HG02623 (cell line): ENCODE measurements at regions not wholly inside any gene's neighbourhood (a gene's known extent, or its start where the extent isn't known, plus 50 kb on each side); places are given as distances from the start of the nearest gene placed in this dataset.
"Not testable (repeated sequence)": the region's sequence is repeated elsewhere in the genome, so short reads cannot be mapped to it uniquely, and the experiment has no call there.

ENCODE experiments used
- ATAC-seq: cut with Tn5 transposase; IDR thresholded peaks from one replicate; pipeline ENCODE4 v1.9.1; 2021; ENCODE audit warnings: moderate library complexity; ENCODE audit not compliant: unreplicated experiment

DNA sequence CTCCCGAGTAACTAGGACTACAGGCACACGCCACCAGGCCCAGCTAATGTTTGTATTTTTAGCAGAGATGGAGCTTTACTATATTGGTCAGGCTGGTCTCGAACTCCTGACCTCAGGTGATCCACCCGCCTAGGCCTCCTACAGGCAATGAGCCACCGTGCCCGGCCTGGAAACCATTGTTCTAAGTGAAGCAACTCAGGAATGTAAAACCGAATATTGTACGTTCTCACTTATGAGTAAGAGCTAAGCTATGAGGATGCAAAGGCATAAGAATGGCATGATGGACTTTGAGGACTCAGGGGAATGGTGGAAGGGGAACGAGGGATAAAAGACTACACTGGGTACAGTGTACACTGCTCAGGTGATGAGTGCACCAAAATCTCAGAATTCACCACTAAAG is 235.1 kb upstream of the AUTS2 start:
- no peak for ATAC-seq

DNA sequence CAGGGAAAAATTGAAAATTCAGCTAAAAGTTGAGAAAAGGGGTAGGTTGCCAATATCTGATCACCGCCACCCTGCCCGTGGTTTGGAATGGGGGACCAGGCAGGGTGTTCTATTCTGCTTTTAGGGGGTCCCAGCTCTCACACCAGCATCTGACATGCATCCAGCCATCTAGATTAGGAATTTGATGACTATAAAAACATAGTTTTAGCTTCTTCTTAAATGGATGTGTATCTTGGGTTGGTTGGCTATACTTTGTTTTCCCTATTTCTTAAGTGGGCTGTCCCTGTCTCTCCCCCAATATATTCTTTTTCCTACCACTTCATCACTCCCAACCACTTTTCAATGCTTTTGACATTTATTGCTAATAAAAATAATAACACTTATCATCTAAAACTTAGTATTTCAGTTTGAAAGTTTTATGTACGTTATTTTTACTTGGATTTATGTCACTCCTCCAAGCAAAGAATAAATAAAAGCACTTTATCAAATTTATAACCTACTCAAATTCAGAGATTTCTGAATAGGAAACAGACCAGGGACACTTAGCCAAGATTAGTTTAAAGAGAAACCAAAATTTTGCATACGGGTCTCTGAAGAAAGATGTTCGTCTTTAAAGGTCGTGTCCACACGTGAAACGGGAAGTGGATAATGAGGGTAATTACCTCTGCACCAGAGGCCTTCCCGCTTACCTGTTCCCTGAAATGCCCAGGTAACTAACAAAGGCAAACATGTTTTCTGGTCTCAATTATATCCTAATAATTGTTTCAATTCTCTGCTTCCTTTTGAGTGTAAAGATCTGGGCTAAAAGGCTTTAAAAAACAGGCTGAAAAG is 233.2 kb upstream of the AUTS2 start:
- no peak for ATAC-seq

DNA sequence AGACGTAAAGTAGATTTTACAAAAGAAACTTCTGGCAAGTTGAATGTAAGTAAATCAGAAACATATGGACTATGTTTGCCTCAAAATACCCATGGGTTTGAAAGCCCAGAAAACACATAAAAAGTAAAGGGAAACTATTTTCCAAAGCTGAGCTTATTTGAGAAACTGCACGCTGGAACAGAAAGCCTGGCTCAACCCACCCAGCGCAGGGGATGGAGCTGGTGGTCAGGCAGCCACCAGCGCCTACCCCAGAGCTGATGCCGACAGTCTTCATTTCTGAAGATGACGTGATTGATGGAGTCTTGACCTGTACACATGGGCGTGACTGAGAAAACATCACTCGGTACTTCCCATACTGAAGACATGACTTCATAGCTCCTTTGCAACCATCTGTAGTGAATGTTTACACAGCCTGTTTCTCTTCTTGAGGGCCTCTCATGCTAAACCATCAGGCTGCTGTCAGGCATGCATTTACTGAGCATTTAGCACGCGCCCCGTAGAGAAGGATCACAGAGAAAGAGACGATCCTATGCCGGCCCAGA is 232.6 kb upstream of the AUTS2 start:
- ATAC-seq, result no peak

DNA sequence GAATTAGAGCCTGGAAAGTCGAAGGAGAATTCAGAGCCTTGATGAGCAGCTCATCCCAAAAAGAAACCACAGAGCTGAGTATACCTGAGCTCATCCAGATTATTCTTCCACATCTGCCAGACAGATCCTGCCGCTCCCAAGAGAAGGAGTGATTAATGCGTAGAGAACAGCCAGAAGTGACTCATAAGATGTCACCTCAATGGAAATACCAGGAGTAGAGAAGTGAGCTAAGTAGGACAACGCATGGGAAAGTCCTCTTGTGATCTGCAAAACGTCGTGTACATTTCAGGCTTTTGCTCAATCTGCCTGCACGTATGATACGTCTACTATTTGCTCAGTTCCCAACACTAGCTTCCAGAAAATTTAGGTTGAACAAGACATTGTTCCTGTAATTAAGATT is 230.5 kb upstream of the AUTS2 start:
- ATAC-seq, result no peak

DNA sequence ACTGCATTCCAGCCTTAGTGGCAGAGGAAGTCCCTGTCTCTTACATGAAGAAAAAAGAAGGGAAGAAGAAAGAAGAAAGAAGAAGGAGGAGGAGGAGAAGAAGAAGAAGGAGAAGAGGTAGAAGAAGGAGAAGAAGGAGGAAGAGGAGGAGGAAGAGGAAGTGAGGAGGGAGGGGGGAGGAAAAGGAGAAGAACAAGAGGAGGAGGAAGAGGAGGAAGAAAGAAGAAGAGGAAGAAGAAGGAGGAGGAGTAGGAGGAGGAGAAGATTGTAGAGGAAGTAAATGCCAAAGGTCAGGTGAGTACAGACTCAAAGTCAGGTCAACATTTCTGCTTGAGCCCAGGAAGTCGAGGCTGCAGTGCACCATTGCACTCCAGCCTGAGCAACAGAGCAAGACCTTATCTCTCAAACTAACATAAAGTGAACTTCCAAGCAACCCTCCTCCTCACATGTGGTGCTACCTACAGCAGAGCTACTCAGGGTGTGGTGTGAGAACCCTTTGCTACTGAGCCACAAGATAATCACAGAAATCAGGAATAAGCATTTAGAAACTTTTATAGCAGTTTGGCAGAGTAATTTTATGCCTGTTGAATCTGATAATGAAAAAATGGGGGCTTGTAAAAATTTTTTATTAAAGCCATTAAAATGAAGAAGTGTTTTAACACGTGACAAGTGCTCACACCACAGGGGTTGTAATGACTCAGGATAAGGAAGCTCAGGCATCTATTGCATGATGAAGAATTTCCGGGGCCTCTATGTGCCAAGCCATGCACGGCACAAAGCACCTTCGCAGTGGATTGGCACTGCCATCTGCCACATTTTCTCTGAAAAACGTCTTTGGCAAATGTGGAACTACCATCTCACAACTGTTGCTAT is 224.9 kb upstream of the AUTS2 start:
- no peak for ATAC-seq

DNA sequence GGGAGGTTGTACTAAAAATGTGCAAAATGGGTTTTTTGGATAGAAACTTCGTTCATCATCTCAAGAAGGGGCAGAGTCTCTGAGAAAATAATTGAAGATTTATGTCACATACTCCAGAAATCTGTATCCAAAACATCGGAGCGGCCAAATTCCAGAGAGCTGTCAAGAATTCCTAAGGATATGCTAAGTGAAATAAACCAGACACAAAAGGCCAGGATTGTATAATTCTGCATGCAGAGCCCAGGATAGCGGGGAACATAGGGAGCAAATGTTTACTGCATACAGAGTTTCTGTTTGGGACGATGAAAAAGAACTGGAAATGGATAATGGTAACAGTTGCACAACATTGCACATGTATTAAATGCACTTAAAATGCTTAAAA is 224.2 kb upstream of the AUTS2 start:
- no peak for ATAC-seq

DNA sequence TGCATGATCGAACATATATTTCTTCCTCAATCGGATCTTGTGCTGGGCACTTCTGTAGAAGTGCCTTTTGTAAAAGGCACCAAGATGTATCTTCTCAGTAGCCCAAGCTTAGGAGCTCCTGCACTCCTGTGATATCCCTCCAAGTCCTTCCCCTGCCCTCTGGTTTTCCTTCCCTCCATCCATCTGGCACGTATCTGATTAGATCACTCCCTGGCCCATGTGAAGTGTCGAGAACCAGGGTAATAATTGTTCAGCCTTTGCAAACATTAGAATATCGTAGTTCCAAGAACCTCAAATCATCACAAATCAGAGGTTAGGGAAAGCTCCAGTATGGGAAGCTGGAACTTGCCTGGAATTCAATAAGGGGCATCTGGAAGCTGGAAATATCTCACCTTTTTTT is 221.1 kb upstream of the AUTS2 start:
- no peak for ATAC-seq

DNA sequence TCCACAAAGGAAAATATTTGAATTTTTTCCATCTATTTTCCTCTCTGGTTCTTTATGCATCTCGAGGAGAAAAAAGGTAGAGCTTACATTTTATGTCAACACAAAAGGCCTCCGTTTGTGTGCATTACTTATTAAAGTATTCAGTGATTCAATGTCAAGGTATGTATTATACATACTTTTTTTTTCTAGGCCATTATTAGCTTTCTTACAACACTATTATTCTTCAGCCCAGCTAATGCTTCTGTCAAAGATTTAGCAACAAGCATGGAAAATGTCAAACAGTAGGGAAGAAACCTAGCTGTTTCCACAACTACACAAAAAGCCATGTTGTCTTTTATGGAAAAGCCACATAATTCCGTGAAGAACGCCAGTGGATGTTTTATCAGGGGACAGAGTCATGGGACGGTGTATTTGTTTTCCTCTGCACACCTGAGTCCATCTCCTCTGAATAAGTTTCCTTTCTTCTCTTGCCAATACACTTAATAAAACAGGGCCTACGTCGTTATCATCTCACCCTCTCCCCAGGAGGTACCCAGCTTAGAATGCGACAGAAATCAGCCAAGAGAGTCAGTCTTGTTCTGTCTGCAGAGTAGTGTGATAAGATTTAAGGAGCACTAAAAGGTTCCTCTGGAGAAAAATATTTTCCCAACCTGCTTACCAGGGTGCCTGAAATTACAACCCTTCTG is 209.7 kb upstream of the AUTS2 start:
- no peak for ATAC-seq

DNA sequence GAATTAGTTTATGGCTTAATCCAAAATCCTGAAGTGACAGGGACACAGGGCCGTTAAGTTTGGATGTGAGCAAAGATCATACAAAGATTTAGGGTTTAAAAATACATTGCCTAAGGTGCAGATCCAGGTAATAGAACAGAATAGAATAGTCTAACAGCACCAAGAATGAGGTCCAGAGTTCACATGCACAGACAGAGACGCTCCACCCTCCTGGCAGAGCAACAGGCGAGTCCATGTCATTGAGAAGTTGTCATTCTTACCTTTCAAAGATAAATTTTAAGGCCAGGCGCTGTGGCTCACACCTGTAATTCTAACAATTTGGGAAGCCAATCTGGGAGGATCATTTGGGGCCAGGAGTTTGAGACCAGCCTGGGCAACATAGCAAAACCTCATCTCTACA is 209.1 kb upstream of the AUTS2 start:
- ATAC-seq, result no peak

DNA sequence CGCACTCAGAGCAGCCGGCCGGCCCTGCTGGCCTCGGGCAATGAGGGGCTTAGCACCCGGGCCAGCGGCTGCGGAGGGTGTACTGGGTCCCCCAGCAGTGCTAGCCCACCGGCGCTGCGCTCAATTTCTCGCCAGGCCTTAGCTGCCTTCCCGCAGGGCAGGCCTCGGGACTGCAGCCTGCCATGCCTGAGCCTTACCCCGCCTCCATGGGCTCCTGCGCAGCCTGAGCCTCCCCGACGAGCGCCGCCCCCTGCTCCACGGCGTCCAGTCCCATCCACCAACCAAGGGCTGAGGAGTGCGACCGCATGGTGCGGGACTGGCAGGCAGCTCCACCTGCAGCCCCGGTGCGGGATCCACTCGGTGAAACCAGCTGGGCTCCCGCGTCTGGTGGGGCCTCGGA is 204.4 kb upstream of the AUTS2 start:
- not testable (repeated sequence) for ATAC-seq

DNA sequence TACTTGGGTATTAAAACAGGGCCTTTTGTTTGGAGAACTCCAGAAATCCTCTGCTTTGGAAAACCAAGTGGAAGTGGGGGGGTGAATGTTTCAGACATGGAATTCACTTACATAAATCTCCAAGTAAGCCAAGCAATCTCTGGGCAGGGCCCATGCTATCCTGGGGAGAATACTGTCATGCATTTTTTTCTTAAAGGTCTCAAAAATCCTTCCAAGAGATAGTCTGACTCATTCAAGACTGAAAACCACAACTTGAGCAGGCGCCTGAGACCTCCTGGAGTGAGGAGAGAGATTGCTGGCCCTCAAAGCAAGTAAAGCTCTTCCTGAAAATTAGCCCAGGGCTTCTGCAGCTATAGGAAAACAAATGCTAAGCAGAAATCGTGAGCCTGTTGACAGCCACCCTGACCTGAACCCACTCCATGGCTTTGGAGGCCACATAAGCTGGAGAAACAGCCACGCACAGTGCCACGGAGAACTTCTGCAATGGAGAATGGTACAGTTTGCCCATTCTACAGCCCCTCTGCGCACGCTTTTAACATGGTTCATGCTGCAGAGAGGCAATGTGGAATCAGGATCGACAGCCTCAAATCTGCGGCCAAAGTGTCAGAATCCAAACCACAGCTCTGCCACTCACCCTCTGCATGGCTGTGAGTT is 203.1 kb upstream of the AUTS2 start:
- ATAC-seq, result no peak

DNA sequence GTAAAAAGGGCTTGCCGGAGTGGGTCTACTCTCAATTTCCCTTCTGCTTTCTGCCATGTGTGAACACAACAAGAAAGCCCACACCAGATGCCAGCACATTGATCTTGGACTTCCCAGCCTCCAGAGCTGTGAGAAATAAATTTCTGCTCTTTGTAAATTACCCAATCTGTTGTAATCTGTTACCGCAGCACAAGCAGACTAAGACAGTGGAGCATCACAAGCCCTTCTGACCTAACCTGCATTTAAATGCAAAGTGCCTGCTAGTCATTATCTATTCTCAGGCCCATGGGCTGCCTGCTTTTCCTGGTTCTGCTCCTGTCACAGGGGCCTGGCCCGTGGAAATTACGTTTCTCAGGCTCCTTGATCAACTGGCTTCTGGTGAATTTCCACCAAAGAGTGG is 199.3 kb upstream of the AUTS2 start:
- no peak for ATAC-seq

DNA sequence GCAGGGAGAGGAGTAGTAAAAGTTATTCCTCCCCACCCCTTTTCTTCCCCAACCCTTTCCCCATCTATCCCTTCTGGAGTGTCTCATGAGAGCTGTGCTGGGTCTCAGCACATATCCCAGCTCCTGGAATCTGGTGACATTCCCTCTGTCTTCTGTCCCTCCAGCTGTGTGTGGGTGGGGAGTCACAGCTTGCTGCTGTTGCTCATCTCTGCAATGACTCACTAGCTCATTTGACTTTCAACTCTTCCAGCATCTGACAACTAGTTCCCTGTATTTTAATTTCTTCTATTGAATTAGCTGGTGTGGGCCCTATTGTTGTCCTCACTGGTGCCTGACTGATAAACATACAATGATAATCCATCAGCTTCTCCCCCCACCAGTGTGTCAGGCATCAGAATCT is 198.9 kb upstream of the AUTS2 start:
- ATAC-seq, result no peak

DNA sequence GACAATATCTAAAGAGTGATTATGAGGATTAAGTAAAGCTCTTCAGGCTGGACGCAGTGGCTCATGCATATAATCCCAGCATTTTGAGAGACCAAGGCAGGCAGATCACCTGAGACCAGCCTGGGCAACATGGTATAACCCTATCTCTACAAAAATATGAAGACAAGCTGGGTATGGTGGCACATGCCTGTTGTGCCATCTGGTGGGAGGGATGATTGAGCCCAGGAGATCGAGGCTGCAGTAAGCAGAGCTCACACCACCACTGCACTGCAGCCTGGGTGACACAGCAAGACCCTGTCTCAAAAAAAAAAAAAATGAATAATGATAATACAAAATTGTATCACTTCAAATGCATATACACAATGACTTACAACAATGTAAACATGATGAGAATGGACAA is 195.6 kb upstream of the AUTS2 start:
- no peak for ATAC-seq

DNA sequence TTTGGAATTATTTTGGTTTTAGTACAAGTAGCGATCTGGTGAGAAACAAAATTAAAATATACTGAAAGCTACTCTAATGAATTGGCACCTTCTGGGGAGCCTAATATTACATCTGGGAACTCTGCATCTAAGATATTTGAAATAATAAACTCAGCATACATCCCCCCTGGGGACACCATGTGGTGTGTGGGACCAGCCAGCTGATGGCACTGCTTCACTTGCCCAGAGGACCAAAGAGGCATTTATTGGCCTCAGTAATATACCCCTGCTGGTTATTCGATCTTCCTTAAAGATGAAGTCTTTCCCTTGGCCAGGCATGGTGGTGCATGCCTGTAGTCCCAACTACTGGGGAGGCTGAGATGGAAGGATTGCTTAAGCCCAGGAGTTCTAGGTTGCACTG is 195.1 kb upstream of the AUTS2 start:
- ATAC-seq, result no peak

DNA sequence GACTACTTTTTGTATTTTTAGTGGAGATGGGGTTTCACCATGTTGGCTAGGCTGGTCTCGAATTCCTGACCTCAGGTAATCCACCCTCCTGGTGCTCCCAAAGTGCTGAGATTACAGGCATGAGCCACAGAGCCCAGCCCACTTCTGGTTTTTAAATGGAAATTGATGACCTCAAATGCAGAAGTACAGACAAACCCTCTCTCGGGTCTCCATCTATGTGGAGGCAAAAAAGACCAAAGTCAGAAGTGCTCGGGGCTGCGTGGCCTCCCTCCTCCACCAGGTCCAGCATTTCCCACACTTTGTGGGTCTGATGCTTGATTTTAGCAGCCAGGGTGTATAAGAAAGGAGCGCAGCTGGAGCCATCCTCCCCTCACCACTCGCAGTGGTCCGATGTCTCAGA is 187.3 kb upstream of the AUTS2 start:
- no peak for ATAC-seq

DNA sequence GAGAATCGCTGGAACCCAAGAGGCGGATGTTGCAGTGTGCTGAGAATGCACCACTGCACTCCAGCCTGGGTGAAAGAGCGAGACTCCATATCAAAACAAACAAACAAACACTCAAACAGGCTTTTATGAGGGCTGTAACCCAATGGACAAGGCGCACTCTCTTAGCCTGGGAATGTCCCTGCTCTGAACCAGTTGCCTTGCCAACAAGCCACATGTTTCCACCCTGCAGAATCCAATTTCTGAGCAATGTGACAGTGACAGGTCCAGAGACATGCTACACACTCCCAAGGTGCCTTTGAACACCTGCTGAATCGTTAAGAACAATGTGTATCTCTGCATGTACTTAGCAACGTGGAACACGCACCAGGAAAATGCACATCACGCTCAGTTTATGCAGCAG is 186.8 kb upstream of the AUTS2 start:
- no peak for ATAC-seq

DNA sequence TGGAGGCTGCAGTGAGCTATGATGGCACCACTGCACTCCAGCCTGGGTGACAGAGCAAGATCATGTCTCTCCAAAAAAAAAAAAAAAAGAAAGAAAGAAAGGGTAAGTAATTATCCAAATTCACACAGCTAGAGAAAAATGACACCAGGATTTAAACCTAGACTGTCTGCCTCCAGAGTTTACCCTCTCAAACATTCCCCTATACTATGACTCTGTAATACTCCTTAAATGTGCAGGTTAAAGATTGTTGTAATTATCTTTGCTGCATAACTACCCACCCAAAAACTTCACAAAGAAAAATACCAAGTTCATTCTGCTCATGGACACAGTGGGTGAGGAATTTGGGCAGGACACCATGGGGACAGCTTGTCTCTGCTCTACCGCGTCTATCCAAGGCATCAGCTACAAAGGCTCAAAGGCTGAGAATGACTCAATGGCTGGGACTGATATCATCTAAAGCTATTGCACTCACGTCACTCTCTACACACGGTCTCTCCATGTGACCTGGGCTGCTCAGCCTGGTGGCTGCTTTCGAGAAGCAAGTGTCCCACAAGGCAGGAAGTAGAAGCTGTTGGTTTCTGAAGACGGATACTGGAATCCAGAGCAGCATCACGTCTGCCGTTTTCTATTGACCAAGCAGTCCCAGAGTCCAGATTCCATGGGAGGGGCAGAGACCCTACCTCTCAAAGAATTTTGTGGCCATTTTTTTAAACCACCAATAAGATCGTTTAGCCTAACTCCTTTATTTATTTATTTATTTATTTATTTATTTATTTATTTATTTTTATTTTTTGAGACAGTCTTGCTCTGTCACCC is 185.7 kb upstream of the AUTS2 start:
- ATAC-seq, result no peak

DNA sequence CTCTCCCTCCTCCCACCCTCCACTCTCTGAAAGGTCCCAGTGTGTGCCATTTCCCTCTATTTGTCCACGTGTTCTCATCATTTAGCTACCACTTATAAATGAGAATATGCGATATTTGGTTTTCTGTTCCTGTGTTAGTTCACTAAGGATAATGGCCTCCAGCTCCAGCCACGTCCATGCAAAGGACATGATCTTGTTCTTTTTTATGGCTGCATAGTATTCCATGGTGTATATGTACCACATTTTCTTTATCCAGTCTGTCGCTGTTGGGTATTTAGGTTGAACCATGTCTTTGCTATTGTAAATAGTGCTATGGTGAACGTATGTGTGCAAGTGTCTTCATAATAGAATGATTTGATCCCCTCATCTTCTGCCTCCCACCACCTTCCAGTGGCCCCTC is 183.7 kb upstream of the AUTS2 start:
- no peak for ATAC-seq
